ENCODE measurements at regions not wholly inside any gene's neighbourhood (a gene's known extent, or its start where the extent isn't known, plus 50 kb on each side); places are given as distances from the start of the nearest gene placed in this dataset.

- TF ChIP-seq ZSCAN23 (tag by site-specific recombination; IDR thresholded peaks at IDR 0.05), result peak; percentile 32; the same call in 1 of the 2 replicates
- TF ChIP-seq ZNF433 (tag by site-specific recombination; IDR thresholded peaks at IDR 0.05; ENCODE audit: low read depth), result peak; percentile 95
- peak; percentile 30; the same call in 1 of the 2 replicates for TF ChIP-seq KLF7 (tag by site-specific recombination; IDR thresholded peaks at IDR 0.05; ENCODE audit: borderline replicate concordance)
- peak; percentile 85 for TF ChIP-seq ZNF560 (tag by site-specific recombination; IDR thresholded peaks at IDR 0.05; ENCODE audit: borderline replicate concordance)
- 0 out of 2 replicates have a peak, but pooled peaks have one; percentile 40 for TF ChIP-seq RBAK (tag by site-specific recombination; IDR thresholded peaks at IDR 0.05)
- peak; percentile 90; the same call in 1 of the 2 replicates for TF ChIP-seq AEBP2 (tag by site-specific recombination; IDR thresholded peaks at IDR 0.05; ENCODE audit: borderline replicate concordance)
- 0 out of 2 replicates have a peak, but pooled peaks have one; percentile 60 for TF ChIP-seq ZFP37 (tag by site-specific recombination; IDR thresholded peaks at IDR 0.05)
Measured at GRCh38 chr5:122696735-122697134, 78.1 kb upstream of the SNX2 start (continued).

- no peak for TF ChIP-seq PRDM1 (tag by site-specific recombination; IDR thresholded peaks at IDR 0.05)
- TF ChIP-seq ZBTB26 (tag by site-specific recombination; optimal IDR thresholded peaks at IDR 0.05), result no peak
- TF ChIP-seq ZNF621 (tag by site-specific recombination; IDR thresholded peaks at IDR 0.05), result no peak
- no peak for TF ChIP-seq ZBTB11 (tag by site-specific recombination; conservative IDR thresholded peaks at IDR 0.05; ENCODE audit: low read depth)
- no peak for TF ChIP-seq ZNF132 (tag by site-specific recombination; IDR thresholded peaks at IDR 0.05; ENCODE audit: borderline replicate concordance)
- no peak for TF ChIP-seq ZNF777 (tag by site-specific recombination; IDR thresholded peaks at IDR 0.05; ENCODE audit: borderline replicate concordance)
- no peak for TF ChIP-seq ZNF350 (tag by site-specific recombination; IDR thresholded peaks at IDR 0.05)
- no peak for TF ChIP-seq HOXC10 (CRISPR knock-in tag; IDR thresholded peaks at IDR 0.05)
- TF ChIP-seq ZNF148 (tag by site-specific recombination; IDR thresholded peaks at IDR 0.05; ENCODE audit: borderline replicate concordance), result no peak
- TF ChIP-seq GFI1B (tag by site-specific recombination; IDR thresholded peaks at IDR 0.05), result no peak
- TF ChIP-seq ZEB2 (tag by site-specific recombination; IDR thresholded peaks at IDR 0.05), result no peak
- no peak for TF ChIP-seq ZNF202 (tag by site-specific recombination; IDR thresholded peaks at IDR 0.05; ENCODE audit: borderline replicate concordance)
- no peak for TF ChIP-seq GLI4 (tag by site-specific recombination; IDR thresholded peaks at IDR 0.05)
- TF ChIP-seq ZNF221 (tag by site-specific recombination; IDR thresholded peaks at IDR 0.05; ENCODE audit: borderline replicate concordance), result no peak
- no peak for TF ChIP-seq ZFP69B (tag by site-specific recombination; IDR thresholded peaks at IDR 0.05)
- no peaks in the 10 kb centered on the region for H3K4me1 ChIP-seq (ENCODE audit: control insufficient read depth, insufficient read depth, low read length)
- no peaks in the 10 kb centered on the region for H3K9me3 ChIP-seq (ENCODE audit: control insufficient read depth, insufficient read depth, low read depth, low read length)
- H3K36me3 ChIP-seq (ENCODE audit: control insufficient read depth in 2 of 2, insufficient read depth in 1 of 2, low read length in 2 of 2), result no peaks in the 10 kb centered on the region
- no peak overlapping the region for H3K4me3 ChIP-seq (ENCODE audit: low read depth, low read length)
- CTCF ChIA-PET, result no interaction called here
- POLR2A ChIA-PET, result no interaction called here
- no peak overlapping the region for H3K27ac ChIP-seq (ENCODE audit: extremely low read depth, low read depth, low read length)
Measured at GRCh38 chr5:122697191-122697590, 77.7 kb upstream of the SNX2 start.

All from HEK293 (cell line).